Prostate gland (tissue), 2 donors: ENCODE measurements at regions not wholly inside any gene's neighbourhood (a gene's known extent, or its start where the extent isn't known, plus 50 kb on each side); places are given as distances from the start of the nearest gene placed in this dataset.

Experiments used
- DNase-seq: peaks from one replicate; pipeline ENCODE4 v3.0.0-alpha.2; 2019; ENCODE audit warnings: low spot score
- H3K27ac ChIP-seq, 2 donors: fragments of 200-600 bp; sonication (generic); 2 replicates each; pipeline ENCODE4 v1.5.1; 2017 to 2019
- H3K27me3 ChIP-seq: fragments of 200-600 bp; sonication (generic); replicated peaks from 2 replicates; pipeline ENCODE4 v1.5.1; 2019; ENCODE audit not compliant: insufficient read depth
- H3K36me3 ChIP-seq, 2 donors: fragments of 200-600 bp; sonication (generic); 1 replicate in 1 of 2; 2 replicates in 1 of 2; pipeline versions ENCODE4 v1.5.1 to v1.8.1; 2017 to 2019
- H3K4me1 ChIP-seq: fragments of 200-600 bp; sonication (generic); replicated peaks from 2 replicates; pipeline ENCODE4 v1.5.1; 2019
- H3K4me3 ChIP-seq, 2 donors: fragments of 200-600 bp; sonication (generic); 2 replicates each; pipeline ENCODE4 v1.5.1; 2017 to 2019
- H3K9me3 ChIP-seq: fragments of 200-600 bp; sonication (generic); 2 replicates; pipeline ENCODE4 v1.5.1; 2017
- CTCF ChIP-seq, 4 experiments: fragments of 200-600 bp in 2 of 4; fragments of 450-650 bp in 2 of 4; sonication (generic) in 2 of 4; IDR thresholded peaks; 1 replicate in 3 of 4; 2 replicates in 1 of 4; pipeline ENCODE4 v1.5.1; 2016 to 2019; ENCODE audit warnings: antibody characterized with exemption in 4 of 4, mild to moderate bottlenecking in 2 of 4, moderate library complexity in 2 of 4
- POLR2A ChIP-seq: fragments of 450-650 bp; IDR thresholded peaks from one replicate; pipeline ENCODE4 v1.6.1; 2016; ENCODE audit warnings: antibody characterized with exemption, mild to moderate bottlenecking
- POLR2AphosphoS5 ChIP-seq: sonication (generic); formaldehyde crosslinking; IDR thresholded peaks from one replicate; pipeline ENCODE4 v1.6.1; 2017; ENCODE audit warnings: antibody characterized with exemption
- WGBS: methylation state at CpG from one replicate; pipeline ENCODE4 v1.1.5; 2018; 5-methylcytosine and 5-hydroxymethylcytosine counted together
- intact Hi-C: fragments of 100-400 bp; cut with DNase I; formaldehyde crosslinking; loops from one replicate; pipeline ENCODE4 v1.14.2; 2022

DNA sequence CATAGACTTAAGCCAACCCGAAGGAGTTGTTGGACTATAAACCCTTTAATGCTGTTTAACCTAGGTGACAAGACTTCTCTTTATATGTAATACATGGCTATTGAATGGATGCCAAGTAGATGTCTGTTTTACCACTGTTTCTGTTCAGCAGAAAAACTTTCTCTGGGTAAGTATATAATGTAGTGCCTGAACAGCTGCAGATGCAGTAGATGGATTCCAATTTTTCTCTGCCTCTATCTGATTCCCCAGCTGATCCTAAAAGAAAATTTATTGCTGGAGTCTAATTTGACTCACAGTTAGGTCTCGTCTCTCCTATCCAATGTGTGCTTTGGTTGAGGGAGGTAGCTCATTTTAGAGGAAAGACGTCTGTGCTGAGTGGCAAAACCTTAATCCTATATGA is 256.5 kb upstream of the CBLB start:
- H3K27ac ChIP-seq = no peak overlapping the region
- 39% methylated on average over 3 of the region's 3 CpGs for WGBS
- intact Hi-C loops = no loop called here
- H3K4me3 ChIP-seq = no peak overlapping the region
- no peaks in the 10 kb centered on the region for H3K36me3 ChIP-seq
- H3K9me3 ChIP-seq = no peaks in the 10 kb centered on the region
- no peaks in the 10 kb centered on the region for H3K4me1 ChIP-seq
- no peak for DNase-seq
- no peaks in the 10 kb centered on the region for H3K27me3 ChIP-seq
- TF ChIP-seq POLR2AphosphoS5 (no peak), CTCF (IDR thresholded peaks at IDR 0.05) (no peak), POLR2A (no peak)

- 17% methylated on average over 4 of the region's 4 CpGs for WGBS
- TF ChIP-seq CTCF (IDR thresholded peaks at IDR 0.05) = no peak
- TF ChIP-seq POLR2A = no peak
- TF ChIP-seq POLR2AphosphoS5 = no peak
Observed at GRCh38 chr3:106126067-106126845, 257.4 kb upstream of the CBLB start.

DNA sequence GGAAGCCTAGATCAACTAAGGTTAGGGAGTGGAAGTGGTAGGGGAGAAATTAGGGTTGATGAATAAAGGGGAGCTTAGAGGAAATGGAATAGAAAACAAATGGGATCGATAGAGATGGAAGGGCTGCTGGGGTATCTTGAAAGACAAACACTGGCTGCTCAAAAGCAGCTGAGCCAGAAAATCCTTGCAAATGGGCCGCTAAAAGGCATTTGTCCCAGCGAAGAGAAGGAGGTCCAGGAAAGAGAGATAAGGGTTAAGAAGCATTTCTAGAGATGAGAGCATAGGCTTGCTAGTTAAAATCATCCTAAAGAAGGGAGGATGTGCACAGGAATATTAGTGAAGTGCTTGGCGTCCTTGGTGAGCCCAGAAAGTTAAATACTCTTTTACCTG is 258.0 kb upstream of the CBLB start:
- intact Hi-C loops = no loop called here
- Histone ChIP-seq H3K9me3 (no peaks in the 10 kb centered on the region), H3K27ac (no peak overlapping the region), H3K4me3 (no peak overlapping the region), H3K4me1 (no peaks in the 10 kb centered on the region), H3K36me3 (no peaks in the 10 kb centered on the region), H3K27me3 (no peaks in the 10 kb centered on the region)
- 79% methylated on average over 4 of the region's 4 CpGs for WGBS
- DNase-seq = no peak
- no peak for TF ChIP-seq POLR2A
- no peak for TF ChIP-seq CTCF (IDR thresholded peaks at IDR 0.05)
- no peak for TF ChIP-seq POLR2AphosphoS5

More at GRCh38 chr3:106126067-106126845, 257.4 kb upstream of the CBLB start:
- Histone ChIP-seq H3K27ac (no peak overlapping the region), H3K4me1 (no peaks in the 10 kb centered on the region), H3K9me3 (no peaks in the 10 kb centered on the region), H3K27me3 (no peaks in the 10 kb centered on the region), H3K36me3 (no peaks in the 10 kb centered on the region), H3K4me3 (no peak overlapping the region)
- intact Hi-C loops = no loop called here
- no peak for DNase-seq

- no peaks in the 10 kb centered on the region for H3K27me3 ChIP-seq
- 84% methylated on average over 2 of the region's 2 CpGs for WGBS
- DNase-seq = no peak
- H3K4me1 ChIP-seq = no peaks in the 10 kb centered on the region
- H3K9me3 ChIP-seq = no peaks in the 10 kb centered on the region
- no peak overlapping the region for H3K4me3 ChIP-seq
- H3K27ac ChIP-seq = no peak overlapping the region
- TF ChIP-seq POLR2AphosphoS5 (no peak), POLR2A (no peak), CTCF (IDR thresholded peaks at IDR 0.05) (no peak)
- H3K36me3 ChIP-seq = no peaks in the 10 kb centered on the region
- intact Hi-C loops = loop anchor here (10.0 kb wide), 1 partner anchor 215 kb away; no protein-coding TSS in a partner anchor
Observed at GRCh38 chr3:106129939-106130338, 261.1 kb upstream of the CBLB start.
